ENCODE measurements at regions not wholly inside any gene's neighbourhood (a gene's known extent, or its start where the extent isn't known, plus 50 kb on each side); places are given as distances from the start of the nearest gene placed in this dataset.

GRCh38 chr9:30815585-30815984, 1568.9 kb upstream of the ACO1 start:
- Histone ChIP-seq H3K18ac (ENCODE audit: extremely low read depth, low read length) (no peak overlapping the region), H2BK20ac (ENCODE audit: low read length) (no peak overlapping the region), H3K27ac (ENCODE audit: low read depth, low read length) (no peak overlapping the region), H3K56ac (replicated peaks; ENCODE audit: insufficient read length, low read depth, low read length) (no peak overlapping the region), H3K4ac (replicated peaks; ENCODE audit: insufficient read length, low read depth, low read length) (no peak overlapping the region), H3K9me3 (ENCODE audit: insufficient read depth in 2 of 2, low read depth in 1 of 2, low read length in 1 of 2) (0 out of 4 replicates have a peak, but pooled peaks cover 0 to 2% of the 10 kb centered on the region in 2 experiments), H3K79me1 (ENCODE audit: low read depth, low read length) (no peaks in the 10 kb centered on the region), H4K91ac (replicated peaks; ENCODE audit: insufficient read length, low read length) (no peak overlapping the region), H2BK15ac (ENCODE audit: low read length) (no peak overlapping the region), H2BK5ac (ENCODE audit: low read depth, low read length) (no peak overlapping the region), H4K5ac (ENCODE audit: insufficient read length, low read depth, low read length) (no peak overlapping the region), H3K36me3 (ENCODE audit: control insufficient read depth in 2 of 4, insufficient read depth in 4 of 4, low read length in 3 of 4) (no peaks in the 10 kb centered on the region), H2AFZ (ENCODE audit: low read length) (0 out of 2 replicates have a peak overlapping the region, but pooled peaks have one; percentile 73), H3K23ac (ENCODE audit: insufficient read length) (no peak overlapping the region), H3K79me2 (ENCODE audit: control insufficient read depth in 1 of 2, insufficient read depth in 2 of 2, low read length in 2 of 2) (no peaks in the 10 kb centered on the region), H3K4me3 (ENCODE audit: extremely low read depth in 1 of 4, insufficient read depth in 2 of 4, low read depth in 3 of 4, low read length in 4 of 4) (no peak overlapping the region), H3K4me1 (replicated peaks in 1 of 4; ENCODE audit: control insufficient read depth in 3 of 4, insufficient read depth in 4 of 4, low read length in 3 of 4) (peaks cover 0 to 2% (median 0%) of the 10 kb centered on the region in 4 experiments; a peak in 1 of 7 replicates), H3K27me3 (replicated peaks in 1 of 4; ENCODE audit: control insufficient read depth in 3 of 4, extremely low read depth in 1 of 4, insufficient read depth in 3 of 4, low read length in 3 of 4) (no peaks in the 10 kb centered on the region), H2BK120ac (replicated peaks; ENCODE audit: low read depth, low read length) (no peak overlapping the region), H2AK5ac (ENCODE audit: low read depth, low read length) (no peak overlapping the region), H3K23me2 (ENCODE audit: low read depth, low read length) (no peaks in the 10 kb centered on the region), H3K9ac (replicated peaks in 1 of 4; ENCODE audit: extremely low read depth in 1 of 4, low read depth in 3 of 4, low read length in 3 of 4) (no peak overlapping the region), H4K20me1 (replicated peaks in 1 of 2; ENCODE audit: control insufficient read depth in 1 of 2, insufficient read depth in 2 of 2, low read length in 2 of 2) (no peaks in the 10 kb centered on the region), H2BK12ac (ENCODE audit: low read depth, low read length) (no peak overlapping the region; the same call in 1 of the 2 replicates), H4K8ac (ENCODE audit: extremely low read depth, insufficient read depth, low read length) (no peak overlapping the region), H3K4me2 (ENCODE audit: insufficient read depth in 1 of 2, low read depth in 2 of 2, low read length in 2 of 2) (no peak overlapping the region), H3K14ac (ENCODE audit: insufficient read length) (no peak overlapping the region)
- CTCF ChIA-PET (ENCODE audit: partially characterized antibody), result interaction anchor here (0.7 kb wide), 1 partner anchor 114 kb away, joined by 3 read pairs; no protein-coding TSS in a partner anchor
- DNase-seq (ENCODE audit: low read depth in 1 of 2, low spot score in 2 of 2), result no peak
- no peak for FAIRE-seq
- POLR2A ChIA-PET (ENCODE audit: partially characterized antibody), result no interaction called here
- WGBS, 2 experiments (ENCODE audit: extremely low coverage in 1 of 2, insufficient coverage in 1 of 2, insufficient read length in 1 of 2, insufficient replicate concordance in 2 of 2, low coverage in 1 of 2, low lambda C conversion rate in 2 of 2, missing lambda C conversion rate in 1 of 2), result 78% methylated on average over 2 of the region's 2 CpGs; no CpG with 5 or more reads in 1 of the 2 experiments
- TF ChIP-seq BCL11A (IDR thresholded peaks at IDR 0.05; ENCODE audit: low read depth in 2 of 2, low read length in 2 of 2) (no peak), POLR2AphosphoS5 (IDR thresholded peaks at IDR 0.05; ENCODE audit: low read depth, low read length) (no peak), EP300 (IDR thresholded peaks at IDR 0.05; ENCODE audit: borderline replicate concordance in 1 of 2, low read depth in 2 of 2, low read length in 2 of 2) (no peak), E2F6 (IDR thresholded peaks at IDR 0.05) (no peak), ASH2L (IDR thresholded peaks at IDR 0.05; ENCODE audit: low read length) (no peak), USF2 (IDR thresholded peaks at IDR 0.05; ENCODE audit: low read length) (peak; percentile 43; the same call in 1 of the 2 replicates)
